HG02610 (cell line): ENCODE measurements at regions not wholly inside any gene's neighbourhood (a gene's known extent, or its start where the extent isn't known, plus 50 kb on each side); places are given as distances from the start of the nearest gene placed in this dataset.
"Not testable (repeated sequence)": the region's sequence is repeated elsewhere in the genome, so short reads cannot be mapped to it uniquely, and the experiment has no call there.

Experiments
- ATAC-seq: cut with Tn5 transposase; IDR thresholded peaks from one replicate; pipeline ENCODE4 v1.9.1; 2021; ENCODE audit warnings: mild to moderate bottlenecking, moderate library complexity; ENCODE audit not compliant: unreplicated experiment

GRCh38 chr1:169046671-169047070 is 59.8 kb upstream of the ATP1B1 start:
- no peak for ATAC-seq

GRCh38 chr1:169047074-169047473 is 59.4 kb upstream of the ATP1B1 start:
- ATAC-seq = no peak

- ATAC-seq = no peak
Measured at GRCh38 chr1:169048043-169048442, 58.4 kb upstream of the ATP1B1 start.

GRCh38 chr1:169049258-169049938 is 57.1 kb upstream of the ATP1B1 start:
- no peak for ATAC-seq

GRCh38 chr1:169051171-169051570 is 55.3 kb upstream of the ATP1B1 start:
- no peak for ATAC-seq

- not testable (repeated sequence) for ATAC-seq
Measured at GRCh38 chr1:169052171-169052570, 54.3 kb upstream of the ATP1B1 start.

GRCh38 chr1:169052727-169053126 is 53.8 kb upstream of the ATP1B1 start:
- no peak for ATAC-seq

- no peak for ATAC-seq
Measured at GRCh38 chr1:169053196-169053595, 53.3 kb upstream of the ATP1B1 start.
